SK-N-SH (cell line): ENCODE measurements at regions not wholly inside any gene's neighbourhood (a gene's known extent, or its start where the extent isn't known, plus 50 kb on each side); places are given as distances from the start of the nearest gene placed in this dataset.

Experiments
- CTCF ChIA-PET: fragments of 300-600, 350-600 bp; formaldehyde crosslinking; extraction: SDS; loops from one replicate; lab custom pipeline; 2021; lab: Yijun Ruan, JAX
- POLR2A ChIA-PET: fragments of 350-600 bp; sonication (Branson Sonifier 250); formaldehyde crosslinking; extraction: SDS; loops from one replicate; lab custom pipeline; 2020; ENCODE audit warnings: antibody characterized with exemption, inconsistent platforms; lab: Yijun Ruan, JAX
- DNase-seq: peaks from one replicate; pipeline ENCODE4 v3.0.0; 2012
- H2AFZ ChIP-seq: fragments of 200-600 bp; sonication (generic); 2 replicates; pipeline ENCODE4 v1.8.1; 2016; ENCODE audit warnings: antibody characterized with exemption, mild to moderate bottlenecking, low read depth
- H3F3A ChIP-seq: fragments of 200-600 bp; sonication (generic); replicated peaks from 2 replicates; pipeline ENCODE3; 2016; ENCODE audit warnings: antibody characterized with exemption, mild to moderate bottlenecking; ENCODE audit not compliant: insufficient read depth
- H3K27ac ChIP-seq, 2 experiments: fragments of 200-500 bp in 1 of 2; fragments of 200-600 bp in 1 of 2; sonication (Bioruptor generic) in 1 of 2; sonication (generic), shearing (Covaris generic) in 1 of 2; 2 replicates each; pipeline versions ENCODE4 v1.5.1 to v1.6.1; 2014 to 2016; ENCODE audit warnings: low read depth in 2 of 2, inconsistent platforms in 1 of 2, low read length in 1 of 2, mild to moderate bottlenecking in 1 of 2, mixed read lengths in 1 of 2
- H3K27me3 ChIP-seq: fragments of 200-600 bp; sonication (generic), shearing (Covaris generic); 2 replicates; pipeline ENCODE4 v1.6.1; 2016; ENCODE audit warnings: mixed run types; ENCODE audit not compliant: insufficient read depth
- H3K36me3 ChIP-seq, 2 experiments: fragments of 200-500 bp in 1 of 2; fragments of 200-600 bp in 1 of 2; sonication (Bioruptor generic) in 1 of 2; sonication (generic) in 1 of 2; replicated peaks in 1 of 2; 2 replicates each; pipeline versions ENCODE3 to v1.5.1; 2014 to 2016; ENCODE audit warnings: low read length in 1 of 2, mild to moderate bottlenecking in 1 of 2; ENCODE audit not compliant: insufficient read depth in 2 of 2, control insufficient read depth in 1 of 2
- H3K4me1 ChIP-seq, 2 experiments: fragments of 200-500 bp in 1 of 2; fragments of 200-600 bp in 1 of 2; sonication (Bioruptor generic) in 1 of 2; sonication (generic), shearing (Covaris generic) in 1 of 2; 2 replicates each; pipeline versions ENCODE4 v1.5.1 to v1.6.1; 2014 to 2016; ENCODE audit warnings: low read depth in 1 of 2, low read length in 1 of 2, mixed run types in 1 of 2; ENCODE audit not compliant: insufficient read depth in 2 of 2, control insufficient read depth in 1 of 2
- H3K4me2 ChIP-seq: fragments of 200-600 bp; sonication (generic), shearing (Covaris generic); 2 replicates; pipeline ENCODE4 v1.6.1; 2017; ENCODE audit warnings: mixed run types
- H3K4me3 ChIP-seq, 2 experiments: fragments of 200-500 bp in 1 of 2; fragments of 200-600 bp in 1 of 2; sonication (Bioruptor generic) in 1 of 2; sonication (generic), shearing (Covaris generic) in 1 of 2; 2 replicates each; pipeline versions ENCODE4 v1.5.1 to v1.8.1; 2014 to 2016; ENCODE audit warnings: low read depth in 2 of 2, inconsistent platforms in 1 of 2, low read length in 1 of 2, mild to moderate bottlenecking in 1 of 2, mixed read lengths in 1 of 2, moderate library complexity in 1 of 2
- H3K79me2 ChIP-seq: fragments of 200-600 bp; sonication (generic); 2 replicates; pipeline ENCODE4 v1.8.1; 2017; ENCODE audit warnings: mild to moderate bottlenecking; ENCODE audit not compliant: insufficient read depth
- H3K9ac ChIP-seq: fragments of 200-600 bp; sonication (generic); 2 replicates; pipeline ENCODE4 v1.6.1; 2017; ENCODE audit warnings: mixed run types
- H3K9me2 ChIP-seq: fragments of 200-600 bp; sonication (generic); 2 replicates; pipeline ENCODE4 v1.6.1; 2017; ENCODE audit warnings: mixed run types
- H3K9me3 ChIP-seq: fragments of 200-600 bp; sonication (generic); 2 replicates; pipeline ENCODE4 v1.6.1; 2017; ENCODE audit warnings: mixed run types, mild to moderate bottlenecking, moderate library complexity
- H4K20me1 ChIP-seq: fragments of 200-600 bp; sonication (generic); 2 replicates; pipeline ENCODE4 v1.6.1; 2017; ENCODE audit warnings: mild to moderate bottlenecking, mixed run types; ENCODE audit not compliant: insufficient read depth
- CHD2 ChIP-seq: fragments of 150-350 bp; IDR thresholded peaks from 2 replicates; pipeline ENCODE4 v1.6.1; 2018; ENCODE audit warnings: low read length; ENCODE audit not compliant: partially characterized antibody
- ELF1 ChIP-seq: IDR thresholded peaks from 2 replicates; pipeline ENCODE4 v1.4.0; 2012
- EP300 ChIP-seq, 2 experiments: IDR thresholded peaks; 2 replicates each; pipeline versions ENCODE4 v1.4.0 to v1.6.1; 2012; ENCODE audit warnings: borderline replicate concordance in 1 of 2, low read depth in 1 of 2, low read length in 1 of 2
- FOXJ3 ChIP-seq: sonication (generic); formaldehyde crosslinking; IDR thresholded peaks from 2 replicates; pipeline ENCODE4 v1.5.1; 2020; ENCODE audit warnings: mild to moderate bottlenecking, missing genetic modification reagents
- FOXM1 ChIP-seq: IDR thresholded peaks from 2 replicates; pipeline ENCODE4 v1.4.0; 2012; ENCODE audit warnings: low read depth, mild to moderate bottlenecking
- GABPA ChIP-seq: IDR thresholded peaks from 2 replicates; pipeline ENCODE4 v1.4.0; 2012; ENCODE audit warnings: low read depth, mild to moderate bottlenecking
- JUND ChIP-seq: IDR thresholded peaks from 2 replicates; pipeline ENCODE4 v1.4.0; 2012
- MEF2A ChIP-seq: IDR thresholded peaks from 2 replicates; pipeline ENCODE4 v1.4.0; 2012; ENCODE audit warnings: low read depth, borderline replicate concordance
- MXI1 ChIP-seq: IDR thresholded peaks from 2 replicates; pipeline ENCODE4 v1.6.1; 2012; ENCODE audit warnings: mild to moderate bottlenecking, low read depth, low read length, improper control_type of control experiment
- NRF1 ChIP-seq: IDR thresholded peaks from 2 replicates; pipeline ENCODE4 v1.6.1; 2012; ENCODE audit warnings: low read depth, mild to moderate bottlenecking, low read length
- POLR2AphosphoS5 ChIP-seq: IDR thresholded peaks from 2 replicates; pipeline ENCODE4 v1.6.1; 2012; ENCODE audit warnings: low read depth, low read length
- SIN3A ChIP-seq: IDR thresholded peaks from 2 replicates; pipeline ENCODE4 v1.6.1; 2012; ENCODE audit warnings: low read depth, mild to moderate bottlenecking, low read length, moderate library complexity, borderline replicate concordance
- TAF1 ChIP-seq: IDR thresholded peaks from 2 replicates; pipeline ENCODE4 v1.6.1; 2012; ENCODE audit warnings: low read depth, mild to moderate bottlenecking, low read length, moderate library complexity, borderline replicate concordance
- TCF12 ChIP-seq: IDR thresholded peaks from 2 replicates; pipeline ENCODE4 v1.4.0; 2012
- TEAD4 ChIP-seq: IDR thresholded peaks from 2 replicates; pipeline ENCODE4 v1.4.0; 2012; ENCODE audit warnings: mild to moderate bottlenecking, borderline replicate concordance; ENCODE audit not compliant: insufficient read depth
- WGBS: methylation state at CpG from one replicate; pipeline ENCODE4 v1.1.6; 2017; ENCODE audit warnings: low lambda C conversion rate; 5-methylcytosine and 5-hydroxymethylcytosine counted together
- TF ChIP-seq, protein P1 (sequence below): IDR thresholded peaks from 2 replicates; pipeline ENCODE4 v1.4.0; 2012; ENCODE audit warnings: low read depth, borderline replicate concordance
- TF ChIP-seq, protein P2 (sequence below): fragments of 150-350 bp; IDR thresholded peaks from 2 replicates; pipeline ENCODE4 v1.6.1; 2017; ENCODE audit warnings: antibody characterized with exemption, low read length, low read depth, borderline replicate concordance
- TF ChIP-seq, protein P3 (sequence below): IDR thresholded peaks from 2 replicates; pipeline ENCODE4; 2012
- TF ChIP-seq, protein P4 (sequence below): IDR thresholded peaks from 2 replicates; pipeline ENCODE4 v1.4.0; 2012; ENCODE audit warnings: low read depth
- TF ChIP-seq, protein P5 (sequence below): fragments of 150-350 bp; IDR thresholded peaks from 2 replicates; pipeline ENCODE4 v1.6.1; 2016; ENCODE audit warnings: mild to moderate bottlenecking, low read depth, low read length

DNA sequence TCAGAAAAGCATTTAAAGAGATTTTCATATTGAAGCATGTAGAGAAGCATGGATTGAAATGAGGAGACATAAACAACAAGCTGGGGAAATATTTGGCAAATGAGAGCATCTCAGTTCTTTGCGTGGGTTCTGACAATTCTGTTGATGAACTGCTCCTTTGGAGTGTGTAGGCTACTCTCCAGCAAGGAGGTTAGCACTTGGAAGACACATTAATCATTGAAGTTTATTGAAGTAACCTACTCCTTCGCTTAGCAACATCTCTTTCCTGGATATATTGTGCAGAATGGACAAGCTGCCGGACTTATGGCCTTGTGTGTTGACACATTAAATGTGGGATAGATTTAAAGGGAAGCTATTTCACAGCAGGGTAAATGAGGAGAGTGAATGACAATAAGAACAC is 354.5 kb upstream of the VWC2 start:
- Histone ChIP-seq H3K4me1 (no peaks in the 10 kb centered on the region), H4K20me1 (no peaks in the 10 kb centered on the region), H2AFZ (no peak overlapping the region), H3K9me3 (no peaks in the 10 kb centered on the region), H3F3A (no peaks in the 10 kb centered on the region), H3K4me3 (no peak overlapping the region), H3K4me2 (no peak overlapping the region), H3K36me3 (no peaks in the 10 kb centered on the region), H3K27me3 (no peaks in the 10 kb centered on the region), H3K9ac (no peak overlapping the region), H3K79me2 (no peaks in the 10 kb centered on the region), H3K9me2 (no peaks in the 10 kb centered on the region), H3K27ac (no peak overlapping the region)
- TF ChIP-seq GABPA (no peak), POLR2AphosphoS5 (no peak), MXI1 (no peak), NRF1 (no peak), TEAD4 (no peak)
- TF ChIP-seq, protein P1, sequence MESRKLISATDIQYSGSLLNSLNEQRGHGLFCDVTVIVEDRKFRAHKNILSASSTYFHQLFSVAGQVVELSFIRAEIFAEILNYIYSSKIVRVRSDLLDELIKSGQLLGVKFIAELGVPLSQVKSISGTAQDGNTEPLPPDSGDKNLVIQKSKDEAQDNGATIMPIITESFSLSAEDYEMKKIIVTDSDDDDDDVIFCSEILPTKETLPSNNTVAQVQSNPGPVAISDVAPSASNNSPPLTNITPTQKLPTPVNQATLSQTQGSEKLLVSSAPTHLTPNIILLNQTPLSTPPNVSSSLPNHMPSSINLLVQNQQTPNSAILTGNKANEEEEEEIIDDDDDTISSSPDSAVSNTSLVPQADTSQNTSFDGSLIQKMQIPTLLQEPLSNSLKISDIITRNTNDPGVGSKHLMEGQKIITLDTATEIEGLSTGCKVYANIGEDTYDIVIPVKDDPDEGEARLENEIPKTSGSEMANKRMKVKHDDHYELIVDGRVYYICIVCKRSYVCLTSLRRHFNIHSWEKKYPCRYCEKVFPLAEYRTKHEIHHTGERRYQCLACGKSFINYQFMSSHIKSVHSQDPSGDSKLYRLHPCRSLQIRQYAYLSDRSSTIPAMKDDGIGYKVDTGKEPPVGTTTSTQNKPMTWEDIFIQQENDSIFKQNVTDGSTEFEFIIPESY: no peak
- TF ChIP-seq, protein P2, sequence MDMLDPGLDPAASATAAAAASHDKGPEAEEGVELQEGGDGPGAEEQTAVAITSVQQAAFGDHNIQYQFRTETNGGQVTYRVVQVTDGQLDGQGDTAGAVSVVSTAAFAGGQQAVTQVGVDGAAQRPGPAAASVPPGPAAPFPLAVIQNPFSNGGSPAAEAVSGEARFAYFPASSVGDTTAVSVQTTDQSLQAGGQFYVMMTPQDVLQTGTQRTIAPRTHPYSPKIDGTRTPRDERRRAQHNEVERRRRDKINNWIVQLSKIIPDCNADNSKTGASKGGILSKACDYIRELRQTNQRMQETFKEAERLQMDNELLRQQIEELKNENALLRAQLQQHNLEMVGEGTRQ: no peak
- TF ChIP-seq, protein P3, sequence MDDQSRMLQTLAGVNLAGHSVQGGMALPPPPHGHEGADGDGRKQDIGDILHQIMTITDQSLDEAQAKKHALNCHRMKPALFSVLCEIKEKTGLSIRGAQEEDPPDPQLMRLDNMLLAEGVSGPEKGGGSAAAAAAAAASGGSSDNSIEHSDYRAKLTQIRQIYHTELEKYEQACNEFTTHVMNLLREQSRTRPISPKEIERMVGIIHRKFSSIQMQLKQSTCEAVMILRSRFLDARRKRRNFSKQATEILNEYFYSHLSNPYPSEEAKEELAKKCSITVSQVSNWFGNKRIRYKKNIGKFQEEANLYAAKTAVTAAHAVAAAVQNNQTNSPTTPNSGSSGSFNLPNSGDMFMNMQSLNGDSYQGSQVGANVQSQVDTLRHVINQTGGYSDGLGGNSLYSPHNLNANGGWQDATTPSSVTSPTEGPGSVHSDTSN: no peak
- no peak for DNase-seq
- ChIA-PET POLR2A (no interaction called here), CTCF (interaction anchor here (1.5 kb wide), 1 partner anchor 12 kb away, joined by 4 read pairs; no protein-coding TSS in a partner anchor)
- 0% methylated on average over 3 of the region's 3 CpGs for WGBS

DNA sequence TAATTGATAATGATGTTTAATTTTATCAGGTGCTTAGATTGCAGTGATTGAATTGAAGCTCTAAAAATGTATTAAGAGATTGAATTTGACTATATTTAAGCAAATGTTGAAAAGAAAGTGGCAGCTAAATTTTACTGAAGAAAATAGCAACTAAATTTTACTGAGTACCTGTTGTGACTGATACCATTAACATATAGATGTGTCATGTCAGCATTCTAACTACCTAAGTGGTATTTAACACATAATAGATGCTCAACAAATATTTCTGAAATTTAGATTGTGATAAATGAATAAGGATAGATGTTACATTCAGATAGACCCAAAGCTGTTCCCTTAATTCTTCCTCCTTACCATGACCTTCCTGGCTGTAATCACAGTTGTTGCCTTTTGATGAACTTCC is 350.9 kb upstream of the VWC2 start:
- H3K9me2 ChIP-seq: no peaks in the 10 kb centered on the region
- no peak overlapping the region for H3K4me2 ChIP-seq
- TF ChIP-seq TAF1: no peak
- no peak for TF ChIP-seq SIN3A
- TF ChIP-seq POLR2AphosphoS5: no peak
- TF ChIP-seq MXI1: no peak
- TF ChIP-seq, protein P2: no peak
- TF ChIP-seq, protein P1: no peak
- no peak for TF ChIP-seq JUND
- TF ChIP-seq GABPA: no peak
- no peak for TF ChIP-seq CHD2
- TF ChIP-seq, protein P4, sequence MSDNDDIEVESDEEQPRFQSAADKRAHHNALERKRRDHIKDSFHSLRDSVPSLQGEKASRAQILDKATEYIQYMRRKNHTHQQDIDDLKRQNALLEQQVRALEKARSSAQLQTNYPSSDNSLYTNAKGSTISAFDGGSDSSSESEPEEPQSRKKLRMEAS: no peak
- TF ChIP-seq TCF12: no peak
- TF ChIP-seq EP300 (IDR thresholded peaks at IDR 0.05; ENCODE audit: borderline replicate concordance in 1 of 2, low read depth in 1 of 2, low read length in 1 of 2): no peak
- TF ChIP-seq ELF1: no peak
- TF ChIP-seq MEF2A: no peak
- TF ChIP-seq FOXM1: no peak
- TF ChIP-seq, protein P5, sequence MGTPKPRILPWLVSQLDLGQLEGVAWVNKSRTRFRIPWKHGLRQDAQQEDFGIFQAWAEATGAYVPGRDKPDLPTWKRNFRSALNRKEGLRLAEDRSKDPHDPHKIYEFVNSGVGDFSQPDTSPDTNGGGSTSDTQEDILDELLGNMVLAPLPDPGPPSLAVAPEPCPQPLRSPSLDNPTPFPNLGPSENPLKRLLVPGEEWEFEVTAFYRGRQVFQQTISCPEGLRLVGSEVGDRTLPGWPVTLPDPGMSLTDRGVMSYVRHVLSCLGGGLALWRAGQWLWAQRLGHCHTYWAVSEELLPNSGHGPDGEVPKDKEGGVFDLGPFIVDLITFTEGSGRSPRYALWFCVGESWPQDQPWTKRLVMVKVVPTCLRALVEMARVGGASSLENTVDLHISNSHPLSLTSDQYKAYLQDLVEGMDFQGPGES: no peak
- no peak for TF ChIP-seq FOXJ3
- no peaks in the 10 kb centered on the region for H3K36me3 ChIP-seq
- H2AFZ ChIP-seq: no peak overlapping the region
- no peaks in the 10 kb centered on the region for H3K27me3 ChIP-seq
- H3F3A ChIP-seq: no peaks in the 10 kb centered on the region
- ChIA-PET CTCF (no interaction called here), POLR2A (no interaction called here)
- H3K79me2 ChIP-seq: no peaks in the 10 kb centered on the region
- no peaks in the 10 kb centered on the region for H4K20me1 ChIP-seq
- no peak for DNase-seq
- no peak overlapping the region for H3K9ac ChIP-seq
- no peak overlapping the region for H3K4me3 ChIP-seq
- H3K4me1 ChIP-seq: no peaks in the 10 kb centered on the region
- H3K9me3 ChIP-seq: no peaks in the 10 kb centered on the region
- H3K27ac ChIP-seq: no peak overlapping the region
